Aorta (tissue), 5 donors: ENCODE measurements at regions not wholly inside any gene's neighbourhood (a gene's known extent, or its start where the extent isn't known, plus 50 kb on each side); places are given as distances from the start of the nearest gene placed in this dataset.
"Not testable (repeated sequence)": the region's sequence is repeated elsewhere in the genome, so short reads cannot be mapped to it uniquely, and the experiment has no call there.

Experiments
- ATAC-seq: fragments of 200-7000 bp; cut with Tn5 transposase; one replicate; pipeline ENCODE4 v1.9.1; 2022; ENCODE audit warnings: moderate library complexity; ENCODE audit not compliant: low FRiP score
- DNase-seq, 2 donors: peaks; one replicate each; pipeline ENCODE4 v3.0.0-alpha.2; 2020
- H3K27ac ChIP-seq, 2 donors: one replicate each; pipeline ENCODE4 v1.5.1; 2013; ENCODE audit warnings: low read length in 2 of 2, mild to moderate bottlenecking in 2 of 2, moderate library complexity in 2 of 2, control low read depth in 1 of 2, inconsistent platforms in 1 of 2, low read depth in 1 of 2
- H3K27me3 ChIP-seq, 2 donors: one replicate each; pipeline ENCODE4 v1.6.1; 2013; ENCODE audit warnings: control low read depth in 1 of 2, low read length in 1 of 2, mild to moderate bottlenecking in 1 of 2, moderate library complexity in 1 of 2; ENCODE audit not compliant: insufficient read depth in 2 of 2, control insufficient read depth in 1 of 2
- H3K36me3 ChIP-seq, 2 donors: one replicate each; pipeline ENCODE4 v1.6.1; 2013; ENCODE audit warnings: control low read depth in 1 of 2, low read length in 1 of 2, mild to moderate bottlenecking in 1 of 2; ENCODE audit not compliant: insufficient read depth in 2 of 2, control insufficient read depth in 1 of 2
- H3K4me1 ChIP-seq, 2 donors: one replicate each; pipeline ENCODE4 v1.6.1; 2013; ENCODE audit warnings: low read length in 2 of 2, control low read depth in 1 of 2, mild to moderate bottlenecking in 1 of 2, moderate library complexity in 1 of 2; ENCODE audit not compliant: insufficient read depth in 2 of 2, control insufficient read depth in 1 of 2
- H3K4me3 ChIP-seq, 2 donors: one replicate each; pipeline ENCODE4 v1.5.1; 2013; ENCODE audit warnings: low read length in 2 of 2, control low read depth in 1 of 2, mild to moderate bottlenecking in 1 of 2
- H3K9me3 ChIP-seq: one replicate; pipeline ENCODE4 v1.6.1; 2013; ENCODE audit warnings: mild to moderate bottlenecking, low read length; ENCODE audit not compliant: control insufficient read depth
- WGBS, 2 donors: extraction: QIAGEN DNeasy Blood & Tissue Kit; methylation state at CpG; one replicate each; pipeline ENCODE4 v1.1.7; 2013; 5-methylcytosine and 5-hydroxymethylcytosine counted together
- intact Hi-C, 2 donors: fragments of 100-400 bp; cut with DNase I; formaldehyde crosslinking; loops; one replicate each; pipeline versions ENCODE4 v1.14.2 to v1.15.0; 2022
- donor health status: healthy with polysubstance abuse.
- donor health status: Bipolar disorder and iron deficiency.
- donor health status: DM: no; HTN: no; CAD: no.
- donor health status: DM: no; HTN: no; CAD: no.
- donor health status: DM: yes; HTN: yes; CAD: no.

DNA sequence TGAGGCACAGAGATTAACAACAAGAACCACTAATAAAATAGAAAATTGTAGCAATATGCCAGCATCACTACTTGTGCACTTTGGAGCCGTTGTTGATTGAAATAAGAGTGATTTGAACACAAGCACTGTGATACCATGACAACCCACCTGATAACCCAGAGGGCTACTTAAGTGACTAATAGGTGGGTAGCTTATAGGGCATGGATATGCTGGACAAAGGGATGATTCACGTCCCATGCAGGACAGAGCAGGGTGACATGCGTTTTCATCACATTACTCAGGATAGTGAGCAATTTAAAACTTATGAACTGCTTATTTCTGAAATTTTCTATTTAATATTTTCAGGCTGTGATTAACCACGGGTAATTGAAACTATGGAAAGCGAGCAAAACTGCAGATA, 222.9 kb downstream of the SPATA31A7 start:
- ATAC-seq, H3K4me1 ChIP-seq, intact Hi-C loops, H3K27me3 ChIP-seq, DNase-seq, H3K9me3 ChIP-seq, H3K27ac ChIP-seq, H3K4me3 ChIP-seq, H3K36me3 ChIP-seq: not testable (repeated sequence)
- 88 to 100% methylated on average over 1 to 2 of the region's 5 CpGs for WGBS, 2 donors

DNA sequence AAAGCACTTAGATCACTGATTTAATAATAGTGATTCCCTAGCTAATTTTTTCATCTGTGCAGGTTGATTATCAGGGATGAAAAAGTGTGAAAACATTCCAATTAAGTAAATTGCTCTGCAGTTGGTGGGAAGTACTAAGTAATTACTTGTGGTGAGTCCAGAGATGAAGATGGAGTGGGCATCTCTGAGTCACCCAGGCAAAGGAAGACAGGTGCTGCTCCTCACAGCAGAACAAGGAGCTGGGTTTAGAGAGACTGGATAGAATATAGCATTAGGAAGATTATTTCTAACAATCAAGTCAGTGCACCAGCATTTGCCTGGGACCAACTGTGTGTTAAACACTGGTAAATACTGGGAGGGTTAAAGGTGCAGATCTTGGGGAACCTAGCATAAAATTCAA, 228.3 kb downstream of the SPATA31A7 start:
- H3K36me3 ChIP-seq, ATAC-seq, H3K4me3 ChIP-seq, H3K4me1 ChIP-seq, DNase-seq, intact Hi-C loops, H3K9me3 ChIP-seq, H3K27ac ChIP-seq, H3K27me3 ChIP-seq: not testable (repeated sequence)

DNA sequence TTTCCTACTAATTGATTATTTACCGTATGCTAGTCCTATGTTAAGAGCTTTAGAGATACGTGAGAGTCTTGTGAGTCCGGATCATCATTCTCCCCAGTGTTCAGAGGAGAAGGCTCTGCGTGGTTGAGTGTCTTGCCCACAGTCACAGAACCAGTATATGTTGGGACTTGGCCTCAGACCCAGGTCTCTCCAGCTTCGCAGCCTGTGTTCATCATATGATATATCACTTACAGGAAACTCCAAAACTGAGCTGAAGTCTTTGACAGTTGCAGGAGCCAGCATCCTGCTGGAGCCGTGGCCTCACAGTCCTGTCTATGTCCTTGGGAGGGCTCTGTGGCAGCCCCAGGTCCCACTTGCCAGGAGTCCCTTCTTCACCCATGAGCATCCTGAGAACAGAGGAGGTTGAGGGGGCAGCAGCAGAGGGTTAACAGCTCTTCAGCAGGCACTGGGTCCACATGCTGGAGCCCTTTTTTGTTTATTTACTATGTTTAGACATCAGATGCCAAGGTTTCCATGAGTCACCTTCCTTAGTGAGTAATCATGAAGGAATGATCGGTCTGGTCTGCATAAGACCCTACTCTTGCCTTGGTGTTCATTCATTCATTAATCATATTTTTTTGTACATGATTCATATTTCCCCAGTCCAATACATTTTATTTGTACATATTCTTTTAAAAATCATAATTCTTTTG, 230.6 kb downstream of the SPATA31A7 start:
- H3K27me3 ChIP-seq, H3K9me3 ChIP-seq, DNase-seq, ATAC-seq, H3K4me1 ChIP-seq, H3K4me3 ChIP-seq, H3K27ac ChIP-seq, H3K36me3 ChIP-seq, intact Hi-C loops: not testable (repeated sequence)
- WGBS, 2 donors = no CpG with 5 or more reads among the region's 7 CpGs

DNA sequence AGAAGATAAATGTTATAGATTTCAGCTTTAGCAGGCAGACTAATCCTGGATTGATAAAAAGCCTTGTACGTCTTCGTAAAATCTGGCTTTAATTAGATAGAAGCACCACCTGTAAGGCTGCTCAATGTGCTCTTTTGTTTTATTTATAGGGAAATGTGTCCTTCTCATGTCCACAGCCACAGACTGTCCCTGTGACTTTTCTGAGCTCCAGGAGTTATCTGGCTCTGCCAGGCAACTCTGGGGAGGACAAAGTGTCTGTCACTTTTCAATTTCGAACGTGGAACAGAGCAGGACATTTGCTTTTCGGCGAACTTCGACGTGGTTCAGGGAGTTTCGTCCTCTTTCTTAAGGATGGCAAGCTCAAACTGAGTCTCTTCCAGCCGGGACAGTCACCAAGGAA, 257.4 kb downstream of the SPATA31A7 start:
- WGBS, 2 donors = no CpG with 5 or more reads among the region's 10 CpGs

GRCh38 chr9:61460860-61461259, 271.0 kb downstream of the SPATA31A7 start:
- H3K36me3 ChIP-seq, H3K4me3 ChIP-seq, H3K27ac ChIP-seq, ATAC-seq, H3K9me3 ChIP-seq, H3K4me1 ChIP-seq, intact Hi-C loops, DNase-seq, H3K27me3 ChIP-seq: not testable (repeated sequence)
- no CpG with 5 or more reads among the region's 3 CpGs for WGBS, 2 donors

More for the DNA sequence above, 257.4 kb downstream of the SPATA31A7 start:
- H3K4me3 ChIP-seq, ATAC-seq, H3K36me3 ChIP-seq, H3K27me3 ChIP-seq, H3K4me1 ChIP-seq, H3K9me3 ChIP-seq, intact Hi-C loops, H3K27ac ChIP-seq, DNase-seq: not testable (repeated sequence)
